ENCODE measurements at regions not wholly inside any gene's neighbourhood (a gene's known extent, or its start where the extent isn't known, plus 50 kb on each side); places are given as distances from the start of the nearest gene placed in this dataset.

DNA sequence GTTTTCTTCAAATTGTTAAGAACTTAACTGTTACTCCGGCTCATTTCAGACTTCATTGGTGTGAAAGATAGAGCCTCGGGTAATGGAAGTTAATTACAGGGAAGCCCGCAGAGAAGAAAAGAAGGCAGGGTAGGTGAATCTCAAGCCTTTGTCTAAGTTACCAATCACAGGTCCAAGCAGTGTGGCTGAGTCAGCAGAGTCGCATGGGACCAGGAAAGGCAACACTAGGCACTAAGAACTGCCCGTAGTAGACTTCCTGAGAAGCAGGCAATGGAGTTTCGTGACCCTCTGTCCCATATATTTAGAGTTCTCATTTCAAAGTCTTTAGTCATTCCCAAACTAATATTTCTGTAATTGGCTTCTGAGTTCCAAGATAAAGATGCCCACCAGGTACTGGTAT, 122.9 kb upstream of the STT3B start:
- TF ChIP-seq, protein P1, sequence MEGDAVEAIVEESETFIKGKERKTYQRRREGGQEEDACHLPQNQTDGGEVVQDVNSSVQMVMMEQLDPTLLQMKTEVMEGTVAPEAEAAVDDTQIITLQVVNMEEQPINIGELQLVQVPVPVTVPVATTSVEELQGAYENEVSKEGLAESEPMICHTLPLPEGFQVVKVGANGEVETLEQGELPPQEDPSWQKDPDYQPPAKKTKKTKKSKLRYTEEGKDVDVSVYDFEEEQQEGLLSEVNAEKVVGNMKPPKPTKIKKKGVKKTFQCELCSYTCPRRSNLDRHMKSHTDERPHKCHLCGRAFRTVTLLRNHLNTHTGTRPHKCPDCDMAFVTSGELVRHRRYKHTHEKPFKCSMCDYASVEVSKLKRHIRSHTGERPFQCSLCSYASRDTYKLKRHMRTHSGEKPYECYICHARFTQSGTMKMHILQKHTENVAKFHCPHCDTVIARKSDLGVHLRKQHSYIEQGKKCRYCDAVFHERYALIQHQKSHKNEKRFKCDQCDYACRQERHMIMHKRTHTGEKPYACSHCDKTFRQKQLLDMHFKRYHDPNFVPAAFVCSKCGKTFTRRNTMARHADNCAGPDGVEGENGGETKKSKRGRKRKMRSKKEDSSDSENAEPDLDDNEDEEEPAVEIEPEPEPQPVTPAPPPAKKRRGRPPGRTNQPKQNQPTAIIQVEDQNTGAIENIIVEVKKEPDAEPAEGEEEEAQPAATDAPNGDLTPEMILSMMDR (IDR thresholded peaks at IDR 0.05): no peak
- no peak for TF ChIP-seq POLR2A (IDR thresholded peaks at IDR 0.05)

Measured in Peyer's patch (tissue), 4 donors.